ENCODE measurements at regions not wholly inside any gene's neighbourhood (a gene's known extent, or its start where the extent isn't known, plus 50 kb on each side); places are given as distances from the start of the nearest gene placed in this dataset.

DNA sequence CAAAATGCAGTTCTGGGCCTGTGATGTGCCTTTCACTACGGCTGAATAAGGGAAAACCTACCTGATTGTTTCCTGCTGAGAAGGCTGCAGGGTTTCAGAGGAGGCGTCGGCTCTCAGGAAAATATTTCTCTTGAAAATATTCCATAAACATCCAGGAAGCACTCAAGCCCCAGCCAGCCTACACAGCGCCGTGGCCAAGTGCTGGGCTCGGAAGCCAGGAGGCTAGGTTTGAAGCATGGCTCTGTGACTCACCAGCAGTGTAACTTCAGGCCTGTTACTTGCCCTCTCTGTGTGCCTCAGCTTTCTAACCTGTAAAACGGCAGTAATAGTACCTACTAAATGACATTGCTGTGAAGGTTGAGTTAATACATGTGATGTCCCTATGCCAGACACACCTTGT, 399.1 kb downstream of the GATA3 start:
- TF ChIP-seq GATA2 (IDR thresholded peaks at IDR 0.05; ENCODE audit: low read depth, low read length) (no peak), GATA3 (IDR thresholded peaks at IDR 0.05; ENCODE audit: low read depth, low read length) (no peak)

Measured in SH-SY5Y (cell line).